AG09309 (cell line): ENCODE measurements at regions not wholly inside any gene's neighbourhood (a gene's known extent, or its start where the extent isn't known, plus 50 kb on each side); places are given as distances from the start of the nearest gene placed in this dataset.

Experiments used
- DNase-seq: peaks from one replicate; pipeline ENCODE4 v3.0.0-alpha.2; 2010; ENCODE audit warnings: low read depth
- H3K4me3 ChIP-seq: 2 replicates; pipeline ENCODE4 v1.5.1; 2011; ENCODE audit warnings: mild to moderate bottlenecking, low read depth, low read length, moderate library complexity; ENCODE audit not compliant: control insufficient read depth
- TF ChIP-seq, protein P1 (sequence below): IDR thresholded peaks from 2 replicates; pipeline ENCODE4 v1.5.1; 2011; ENCODE audit warnings: mild to moderate bottlenecking, low read depth, low read length, inconsistent platforms; ENCODE audit not compliant: insufficient read depth, control insufficient read depth; ENCODE audit errors: missing control alignments

DNA sequence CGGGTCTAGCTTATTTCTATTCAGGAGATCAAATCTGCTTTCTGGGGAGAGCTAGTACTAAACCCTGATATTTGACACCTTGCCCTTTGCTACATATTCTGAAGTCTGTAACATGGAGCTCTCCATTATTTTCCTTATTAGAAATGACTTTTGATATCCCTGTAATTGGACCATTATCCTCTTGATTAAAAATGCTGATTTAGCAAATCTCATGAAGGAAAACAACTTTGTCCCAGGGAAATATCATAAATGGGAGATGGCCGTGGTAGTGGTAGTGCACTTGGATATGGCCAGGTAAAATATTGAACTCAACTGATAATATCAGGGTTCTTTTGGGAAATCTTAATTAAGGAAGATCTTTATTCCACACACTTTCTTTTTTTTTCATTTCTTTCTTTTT lies 326.5 kb downstream of the RPRM start:
- H3K4me3 ChIP-seq: no peak overlapping the region
- TF ChIP-seq, protein P1, sequence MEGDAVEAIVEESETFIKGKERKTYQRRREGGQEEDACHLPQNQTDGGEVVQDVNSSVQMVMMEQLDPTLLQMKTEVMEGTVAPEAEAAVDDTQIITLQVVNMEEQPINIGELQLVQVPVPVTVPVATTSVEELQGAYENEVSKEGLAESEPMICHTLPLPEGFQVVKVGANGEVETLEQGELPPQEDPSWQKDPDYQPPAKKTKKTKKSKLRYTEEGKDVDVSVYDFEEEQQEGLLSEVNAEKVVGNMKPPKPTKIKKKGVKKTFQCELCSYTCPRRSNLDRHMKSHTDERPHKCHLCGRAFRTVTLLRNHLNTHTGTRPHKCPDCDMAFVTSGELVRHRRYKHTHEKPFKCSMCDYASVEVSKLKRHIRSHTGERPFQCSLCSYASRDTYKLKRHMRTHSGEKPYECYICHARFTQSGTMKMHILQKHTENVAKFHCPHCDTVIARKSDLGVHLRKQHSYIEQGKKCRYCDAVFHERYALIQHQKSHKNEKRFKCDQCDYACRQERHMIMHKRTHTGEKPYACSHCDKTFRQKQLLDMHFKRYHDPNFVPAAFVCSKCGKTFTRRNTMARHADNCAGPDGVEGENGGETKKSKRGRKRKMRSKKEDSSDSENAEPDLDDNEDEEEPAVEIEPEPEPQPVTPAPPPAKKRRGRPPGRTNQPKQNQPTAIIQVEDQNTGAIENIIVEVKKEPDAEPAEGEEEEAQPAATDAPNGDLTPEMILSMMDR: no peak
- DNase-seq: no peak

DNA sequence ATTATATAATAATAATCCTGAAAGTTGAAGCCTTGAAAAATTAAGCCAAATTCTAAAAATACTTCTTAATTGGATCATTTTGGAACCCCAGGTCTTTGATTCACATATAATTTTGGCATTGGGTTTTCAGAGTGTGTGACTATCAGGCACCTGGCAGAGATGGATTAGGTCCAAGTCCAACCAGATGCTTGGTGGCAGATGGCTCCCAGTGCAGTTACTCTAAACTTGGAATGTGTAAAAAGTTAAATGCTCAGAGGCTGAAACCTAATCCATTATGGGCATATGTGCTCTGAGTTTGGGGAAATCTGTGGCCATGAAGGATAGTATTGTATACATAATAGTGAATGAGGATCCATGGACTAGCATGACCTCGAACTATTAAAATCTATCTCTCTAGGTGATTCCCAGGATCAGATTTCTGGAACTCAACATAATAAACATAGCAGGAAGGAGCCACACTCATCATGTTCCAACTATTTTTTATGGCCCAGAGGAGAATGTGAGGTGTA lies 333.0 kb downstream of the RPRM start:
- DNase-seq: no peak
- TF ChIP-seq, protein P1: no peak
- no peak overlapping the region for H3K4me3 ChIP-seq

DNA sequence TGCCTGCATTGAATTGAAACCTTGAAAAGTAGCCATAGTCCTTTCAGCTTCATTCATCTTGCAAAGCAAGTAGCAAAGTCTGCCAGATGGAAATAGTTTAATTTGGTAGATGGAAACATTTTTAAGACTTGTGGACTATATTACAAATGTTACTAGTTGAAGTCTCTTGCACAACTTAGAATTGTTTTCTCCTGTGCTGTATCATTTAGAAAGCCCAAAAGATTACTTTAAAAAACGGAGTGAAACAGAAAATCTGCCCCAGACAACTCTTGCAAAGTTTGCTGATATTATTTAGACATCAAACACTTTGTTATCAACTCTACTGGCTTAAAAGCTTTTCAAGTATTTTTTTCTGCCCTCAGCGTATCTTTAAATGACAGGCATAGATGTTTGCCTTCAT lies 335.0 kb downstream of the RPRM start:
- no peak for DNase-seq
- no peak overlapping the region for H3K4me3 ChIP-seq
- TF ChIP-seq, protein P1: no peak

DNA sequence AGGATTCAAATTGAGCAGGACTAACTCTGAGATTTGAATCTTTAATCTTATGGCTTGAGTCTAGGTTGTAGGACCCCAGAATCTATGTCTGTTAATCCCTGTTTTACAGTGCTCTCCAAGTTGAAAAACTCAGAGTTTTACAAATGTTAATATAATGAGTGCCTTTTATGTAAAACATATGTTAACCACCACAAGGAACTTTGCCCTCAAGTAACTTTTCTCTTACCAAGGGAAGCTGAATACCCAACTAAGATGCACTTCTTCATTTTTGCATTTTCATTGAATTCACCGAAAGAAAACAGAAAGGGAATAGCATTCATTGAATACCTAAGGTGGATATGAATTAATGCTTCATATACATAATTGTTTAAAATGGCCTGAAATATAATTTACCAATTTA lies 338.1 kb downstream of the RPRM start:
- no peak for DNase-seq
- H3K4me3 ChIP-seq: no peak overlapping the region
- TF ChIP-seq, protein P1: no peak

DNA sequence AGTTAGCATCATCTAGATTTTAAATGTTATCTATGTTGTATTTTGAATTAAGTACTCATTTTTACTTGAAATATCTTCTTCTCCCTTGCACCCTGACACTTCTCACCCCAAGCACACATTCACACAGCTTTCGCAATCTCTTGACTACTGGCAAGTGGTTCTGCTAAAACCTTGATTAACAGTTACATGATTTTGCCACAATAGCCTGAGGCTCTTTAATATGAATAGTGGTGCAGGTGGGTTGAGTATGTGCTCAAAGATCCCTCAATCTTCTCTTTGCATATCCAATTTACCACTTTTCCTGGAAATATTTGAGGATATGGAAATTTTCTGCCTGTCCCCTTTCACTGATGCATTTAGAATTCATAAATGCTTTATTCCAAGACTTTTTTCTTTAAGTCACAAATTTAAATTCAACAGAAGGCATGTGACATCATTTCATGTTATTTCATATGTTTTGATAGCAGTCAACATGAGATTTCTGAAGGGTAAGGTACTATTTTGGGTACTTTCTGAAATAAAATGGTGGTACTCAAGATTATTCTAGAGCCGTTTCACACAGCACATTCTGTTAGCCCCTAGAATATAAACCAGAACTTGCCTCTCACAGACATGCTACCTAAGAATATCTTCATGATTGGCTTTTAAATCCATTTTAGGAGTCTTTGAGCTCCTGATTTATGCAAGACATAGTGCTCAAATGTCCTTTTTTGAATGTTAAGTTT lies 339.7 kb downstream of the RPRM start:
- TF ChIP-seq, protein P1: no peak
- no peak overlapping the region for H3K4me3 ChIP-seq
- no peak for DNase-seq

DNA sequence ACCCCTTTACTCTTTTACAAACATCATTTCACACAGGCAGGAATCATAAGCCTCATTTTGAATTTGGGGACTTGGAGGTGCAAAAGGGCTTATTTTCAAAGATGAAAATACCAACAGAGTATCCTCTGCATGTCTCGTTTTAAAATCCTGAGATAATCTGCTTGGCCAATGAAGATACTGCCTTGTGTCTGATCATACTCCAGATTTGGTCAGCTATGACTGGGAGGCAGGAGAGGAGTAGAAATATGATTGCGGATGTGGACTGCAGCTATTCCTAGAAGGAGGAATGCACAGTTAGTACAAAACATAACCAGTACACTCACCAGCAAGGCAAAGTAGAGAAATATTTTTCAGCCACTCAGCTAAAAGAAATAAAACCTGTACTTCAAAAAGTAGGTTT lies 342.3 kb downstream of the RPRM start:
- TF ChIP-seq, protein P1: no peak
- no peak overlapping the region for H3K4me3 ChIP-seq
- DNase-seq: no peak
